HCT116 (cell line): ENCODE measurements at regions not wholly inside any gene's neighbourhood (a gene's known extent, or its start where the extent isn't known, plus 50 kb on each side); places are given as distances from the start of the nearest gene placed in this dataset.

ENCODE experiments used
- CTCF ChIP-seq, 3 experiments: fragments of 200-600 bp in 1 of 3; sonication (generic) in 1 of 3; IDR thresholded peaks in 2 of 3; conservative IDR thresholded peaks in 1 of 3; 2 replicates each; pipeline ENCODE4 v1.5.1; 2012 to 2017; ENCODE audit warnings: low read depth in 2 of 3, low read length in 2 of 3, antibody characterized with exemption in 1 of 3, borderline replicate concordance in 1 of 3, control low read depth in 1 of 3, mild to moderate bottlenecking in 1 of 3, mixed read lengths in 1 of 3, mixed run types in 1 of 3, moderate library complexity in 1 of 3; ENCODE audit not compliant: insufficient read depth in 1 of 3
- EZH2 ChIP-seq: fragments of 200-600 bp; sonication (generic); IDR thresholded peaks from 2 replicates; pipeline ENCODE4 v1.6.1; 2017; ENCODE audit warnings: antibody characterized with exemption, mixed run types
- EZH2phosphoT487 ChIP-seq: fragments of 200-600 bp; IDR thresholded peaks from 2 replicates; pipeline ENCODE4 v1.6.1; 2018; ENCODE audit warnings: antibody characterized with exemption, borderline replicate concordance
- JUND ChIP-seq: IDR thresholded peaks from 2 replicates; pipeline ENCODE4 v1.6.1; 2012
- MAX ChIP-seq: IDR thresholded peaks from 2 replicates; pipeline ENCODE4 v1.6.1; 2012
- POLR2A ChIP-seq: IDR thresholded peaks from 2 replicates; pipeline ENCODE4 v1.7.0; 2011; ENCODE audit warnings: borderline replicate concordance; ENCODE audit not compliant: insufficient read depth, insufficient read length; ENCODE audit errors: extremely low read depth
- POLR2AphosphoS5 ChIP-seq: IDR thresholded peaks from 2 replicates; pipeline ENCODE4 v1.6.1; 2011; ENCODE audit warnings: mild to moderate bottlenecking, low read depth, low read length, moderate library complexity
- TCF7L2 ChIP-seq: IDR thresholded peaks from 2 replicates; pipeline ENCODE4 v1.7.0; 2011; ENCODE audit warnings: borderline replicate concordance, inconsistent platforms; ENCODE audit not compliant: insufficient read depth, insufficient read length; ENCODE audit errors: extremely low read depth
- ZFX ChIP-seq: fragments of 450-650 bp; IDR thresholded peaks from 2 replicates; pipeline ENCODE4 v1.6.1; 2017
- TF ChIP-seq, protein P1 (sequence below): IDR thresholded peaks from 2 replicates; pipeline ENCODE4 v1.6.1; 2012; ENCODE audit warnings: low read depth

- TF ChIP-seq TCF7L2 (no peak), CTCF (IDR thresholded peaks at IDR 0.05 in 2 of 3, conservative IDR thresholded peaks at IDR 0.05 in 1 of 3; ENCODE audit: borderline replicate concordance in 1 of 3, insufficient read depth in 1 of 3, low read depth in 2 of 3, low read length in 2 of 3) (no peak), JUND (no peak), POLR2AphosphoS5 (no peak), POLR2A (no peak), MAX (no peak), EZH2 (no peak), ZFX (no peak), EZH2phosphoT487 (no peak)
- TF ChIP-seq, protein P1, sequence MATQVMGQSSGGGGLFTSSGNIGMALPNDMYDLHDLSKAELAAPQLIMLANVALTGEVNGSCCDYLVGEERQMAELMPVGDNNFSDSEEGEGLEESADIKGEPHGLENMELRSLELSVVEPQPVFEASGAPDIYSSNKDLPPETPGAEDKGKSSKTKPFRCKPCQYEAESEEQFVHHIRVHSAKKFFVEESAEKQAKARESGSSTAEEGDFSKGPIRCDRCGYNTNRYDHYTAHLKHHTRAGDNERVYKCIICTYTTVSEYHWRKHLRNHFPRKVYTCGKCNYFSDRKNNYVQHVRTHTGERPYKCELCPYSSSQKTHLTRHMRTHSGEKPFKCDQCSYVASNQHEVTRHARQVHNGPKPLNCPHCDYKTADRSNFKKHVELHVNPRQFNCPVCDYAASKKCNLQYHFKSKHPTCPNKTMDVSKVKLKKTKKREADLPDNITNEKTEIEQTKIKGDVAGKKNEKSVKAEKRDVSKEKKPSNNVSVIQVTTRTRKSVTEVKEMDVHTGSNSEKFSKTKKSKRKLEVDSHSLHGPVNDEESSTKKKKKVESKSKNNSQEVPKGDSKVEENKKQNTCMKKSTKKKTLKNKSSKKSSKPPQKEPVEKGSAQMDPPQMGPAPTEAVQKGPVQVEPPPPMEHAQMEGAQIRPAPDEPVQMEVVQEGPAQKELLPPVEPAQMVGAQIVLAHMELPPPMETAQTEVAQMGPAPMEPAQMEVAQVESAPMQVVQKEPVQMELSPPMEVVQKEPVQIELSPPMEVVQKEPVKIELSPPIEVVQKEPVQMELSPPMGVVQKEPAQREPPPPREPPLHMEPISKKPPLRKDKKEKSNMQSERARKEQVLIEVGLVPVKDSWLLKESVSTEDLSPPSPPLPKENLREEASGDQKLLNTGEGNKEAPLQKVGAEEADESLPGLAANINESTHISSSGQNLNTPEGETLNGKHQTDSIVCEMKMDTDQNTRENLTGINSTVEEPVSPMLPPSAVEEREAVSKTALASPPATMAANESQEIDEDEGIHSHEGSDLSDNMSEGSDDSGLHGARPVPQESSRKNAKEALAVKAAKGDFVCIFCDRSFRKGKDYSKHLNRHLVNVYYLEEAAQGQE: no peak
These were observed 181.0 kb upstream of the SALL3 start for GRCh38 chr18:78798402-78799175.
